HG03045 (cell line): ENCODE measurements at regions not wholly inside any gene's neighbourhood (a gene's known extent, or its start where the extent isn't known, plus 50 kb on each side); places are given as distances from the start of the nearest gene placed in this dataset.

ENCODE experiments used
- ATAC-seq: cut with Tn5 transposase; IDR thresholded peaks from one replicate; pipeline ENCODE4 v1.9.1; 2021; ENCODE audit warnings: mild to moderate bottlenecking, moderate library complexity; ENCODE audit not compliant: unreplicated experiment

- no peak for ATAC-seq
These were observed 192.2 kb upstream of the LMNTD1 start for GRCh38 chr12:25745281-25745680.

DNA sequence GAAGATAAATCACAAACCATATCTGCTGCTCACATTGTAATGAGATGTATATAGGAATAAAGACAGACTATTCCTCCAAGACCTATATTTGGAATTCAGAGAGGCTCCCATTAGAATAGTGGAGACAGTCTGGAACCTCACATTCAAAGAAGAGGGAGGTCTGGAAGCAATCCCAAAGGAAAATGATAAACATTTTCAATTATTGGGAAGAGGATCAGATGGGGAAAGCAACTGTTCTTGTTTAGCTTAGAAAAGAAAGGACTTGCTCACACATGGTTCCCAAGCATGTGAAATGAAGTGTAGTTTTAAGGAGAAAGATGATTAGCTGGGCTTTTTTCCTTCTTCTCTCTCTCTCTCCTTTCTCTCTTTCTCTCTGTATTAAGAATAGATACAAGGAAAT lies 193.0 kb upstream of the LMNTD1 start:
- ATAC-seq = no peak

- no peak for ATAC-seq
These were observed 199.7 kb upstream of the LMNTD1 start for GRCh38 chr12:25752710-25753309.

- ATAC-seq = no peak
These were observed 202.3 kb upstream of the LMNTD1 start for GRCh38 chr12:25755136-25755970.

- ATAC-seq = no peak
These were observed 202.6 kb upstream of the RASSF8 start for GRCh38 chr12:25755971-25756260.

GRCh38 chr12:25757037-25757665 lies 201.3 kb upstream of the RASSF8 start:
- no peak for ATAC-seq

- no peak for ATAC-seq
These were observed 198.7 kb upstream of the RASSF8 start for GRCh38 chr12:25759752-25760151.

DNA sequence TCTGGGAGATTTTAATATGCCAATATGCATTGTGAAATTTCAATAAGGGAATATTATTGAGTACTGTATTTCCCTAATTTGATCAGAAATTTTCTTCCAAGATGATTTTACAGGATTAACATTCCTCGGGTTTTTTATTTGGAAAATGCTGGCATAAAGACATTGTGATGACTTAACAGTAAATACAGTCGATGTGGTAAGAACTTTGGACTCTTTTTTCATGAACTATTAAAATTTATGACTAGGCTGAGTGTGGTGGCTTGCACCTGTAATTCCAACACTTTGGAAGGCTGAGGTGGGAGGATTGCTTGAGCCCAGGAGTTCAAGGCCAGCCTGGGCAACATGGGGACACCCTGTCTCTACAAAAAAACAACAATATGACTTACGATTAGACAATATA lies 197.1 kb upstream of the RASSF8 start:
- ATAC-seq = no peak

DNA sequence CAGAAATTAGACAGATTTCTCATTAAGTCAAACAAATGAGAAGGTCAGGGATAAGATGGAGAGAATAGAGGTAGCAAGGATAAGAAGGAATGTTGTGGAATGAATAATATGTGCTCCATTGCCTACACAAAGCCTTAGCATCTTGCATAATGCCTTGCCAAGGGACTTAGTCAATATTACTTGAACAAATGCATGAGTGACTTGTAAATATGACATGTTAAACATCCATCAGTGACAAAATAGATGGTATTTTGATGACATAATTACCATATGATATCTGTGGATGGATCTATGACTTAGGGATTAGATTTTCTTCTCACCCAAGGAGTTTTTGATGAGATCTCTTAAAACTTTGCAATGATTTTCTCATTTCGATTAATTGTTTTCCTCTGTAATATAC lies 194.1 kb upstream of the RASSF8 start:
- no peak for ATAC-seq

GRCh38 chr12:25764892-25765291 lies 193.6 kb upstream of the RASSF8 start:
- ATAC-seq = no peak

GRCh38 chr12:25767606-25768005 lies 190.9 kb upstream of the RASSF8 start:
- no peak for ATAC-seq

GRCh38 chr12:25768151-25768550 lies 190.3 kb upstream of the RASSF8 start:
- no peak for ATAC-seq

GRCh38 chr12:25769082-25769945 lies 189.2 kb upstream of the RASSF8 start:
- no peak for ATAC-seq

GRCh38 chr12:25771041-25771440 lies 187.4 kb upstream of the RASSF8 start:
- ATAC-seq = no peak

DNA sequence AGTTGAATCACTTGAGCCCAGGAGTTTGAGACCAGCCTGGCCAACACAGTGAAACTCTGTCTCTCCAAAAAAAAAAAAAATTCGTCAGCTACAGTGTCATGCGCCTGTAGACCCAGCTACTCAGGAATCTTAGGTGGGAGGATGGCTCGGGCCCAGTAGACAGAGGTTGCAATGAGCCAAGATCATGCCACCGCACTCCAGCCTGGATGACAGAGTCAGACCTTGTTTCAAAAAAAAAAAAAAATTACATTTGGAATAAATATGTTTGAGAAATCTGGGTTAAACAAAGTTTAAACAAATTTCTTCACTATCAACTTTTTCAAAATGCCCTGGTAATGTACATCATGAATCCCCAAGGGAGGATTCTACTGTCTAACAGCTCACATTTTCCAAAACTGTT lies 187.0 kb upstream of the RASSF8 start:
- ATAC-seq = no peak

DNA sequence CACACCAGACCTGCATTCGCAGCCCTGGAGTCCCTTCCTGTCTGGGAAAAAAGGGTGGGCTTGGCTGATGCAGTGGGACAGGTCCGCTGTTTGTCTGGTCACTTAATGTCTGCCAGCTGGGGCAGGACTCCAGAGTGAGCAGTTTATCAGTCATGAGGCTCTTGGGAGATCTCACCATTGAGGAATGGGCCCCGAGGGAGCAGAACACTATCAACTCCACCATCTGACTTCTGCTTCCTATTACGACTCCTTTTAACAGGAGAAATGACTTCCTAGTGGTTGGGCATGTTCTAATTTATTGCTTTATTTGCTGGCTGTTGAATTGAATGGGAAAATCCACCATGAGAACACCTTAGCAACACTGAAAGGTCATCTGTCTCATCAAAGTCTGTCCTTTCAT lies 182.5 kb upstream of the RASSF8 start:
- no peak for ATAC-seq

GRCh38 chr12:25780771-25781170 lies 177.7 kb upstream of the RASSF8 start:
- ATAC-seq = no peak

DNA sequence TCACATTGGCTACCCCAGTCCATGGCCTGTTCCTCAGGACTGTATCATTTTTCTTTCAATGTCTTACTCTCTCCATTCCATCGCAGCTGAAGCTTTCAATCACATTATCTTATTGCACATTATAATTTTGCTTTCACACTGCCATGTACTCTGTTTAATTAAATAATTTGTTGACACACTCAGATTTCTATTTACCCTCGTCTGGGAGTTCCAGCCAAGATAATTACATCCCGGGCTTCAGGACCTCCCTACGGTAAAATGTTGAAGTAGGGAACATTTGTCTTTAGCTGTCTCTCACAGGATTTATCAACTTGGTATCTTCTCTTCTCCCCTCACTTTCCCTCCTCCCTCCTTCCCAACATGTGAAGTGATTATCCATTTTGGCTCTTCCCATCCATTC lies 177.2 kb upstream of the RASSF8 start:
- no peak for ATAC-seq

DNA sequence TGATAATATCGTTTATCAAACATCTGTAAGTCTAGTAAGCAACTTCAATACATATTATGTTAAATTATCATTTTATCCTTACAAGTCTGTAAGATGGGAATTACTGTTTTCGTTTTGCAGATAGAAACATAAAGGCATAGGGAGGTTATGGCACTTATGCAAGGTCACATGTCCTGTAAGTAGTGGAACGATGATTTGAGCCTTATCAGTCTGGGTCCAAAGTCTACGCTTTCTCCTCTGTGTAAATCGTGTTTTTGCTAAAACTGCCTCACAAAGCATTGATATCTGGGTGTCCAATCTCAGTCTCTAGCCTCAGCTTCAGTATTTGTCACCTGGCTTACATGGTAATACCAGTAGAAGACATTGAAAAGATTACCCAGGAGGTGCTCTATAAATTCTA lies 174.9 kb upstream of the RASSF8 start:
- no peak for ATAC-seq

DNA sequence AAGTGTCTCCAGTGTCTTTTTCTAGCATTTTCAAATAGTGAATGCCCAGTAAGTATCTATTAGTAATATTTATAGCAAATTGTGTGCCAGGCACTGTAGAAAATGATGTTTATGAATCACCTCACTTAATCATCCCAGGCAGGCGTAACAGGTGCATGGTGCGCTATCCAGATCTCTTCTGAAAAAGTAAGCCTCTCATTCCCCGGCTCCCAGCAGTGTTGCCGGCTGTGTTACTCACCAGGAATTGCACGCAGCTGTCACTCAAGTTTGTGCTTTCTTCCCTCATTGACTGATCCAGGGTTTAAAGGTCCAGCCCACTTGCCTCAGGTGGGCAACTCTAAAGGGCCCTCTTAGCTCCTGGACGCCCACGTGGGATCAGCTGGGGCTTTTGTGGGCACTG lies 173.8 kb upstream of the RASSF8 start:
- ATAC-seq = no peak

DNA sequence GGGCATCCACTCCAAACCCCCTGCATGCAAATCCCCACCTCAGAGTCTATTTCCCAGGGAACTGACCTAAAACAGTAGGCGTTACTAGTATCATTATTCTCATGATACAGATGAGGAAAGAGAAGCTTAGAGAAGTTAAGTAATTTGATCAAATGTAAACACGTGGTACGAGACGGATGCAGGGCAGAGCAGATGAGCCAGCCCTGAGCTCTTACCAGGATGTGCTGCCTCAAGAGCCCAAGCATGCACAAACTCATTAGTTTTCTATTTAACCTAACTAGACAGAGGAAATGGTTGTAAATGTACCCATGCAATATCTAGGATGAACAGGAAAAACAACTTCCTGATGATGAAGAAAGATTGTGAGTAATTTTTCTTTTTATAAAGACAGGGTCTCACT lies 173.3 kb upstream of the RASSF8 start:
- ATAC-seq = no peak
